A673 (cell line): ENCODE measurements at regions not wholly inside any gene's neighbourhood (a gene's known extent, or its start where the extent isn't known, plus 50 kb on each side); places are given as distances from the start of the nearest gene placed in this dataset.

Experiments
- BruUV-seq: library from RNA; stranded (reverse); fragments of 400-500 nt; replicated peaks from 2 replicates; lab custom pipeline; 2021; lab: Mats Ljungman, UMichigan
- CTCF ChIA-PET: fragments of 300-600 bp; sonication (Branson Sonifier 250); formaldehyde crosslinking; loops from one replicate; lab custom pipeline; 2022; ENCODE audit warnings: antibody characterized with exemption; lab: Charles Lee
- POLR2A ChIA-PET: fragments of 300-600 bp; sonication (Branson Sonifier 250); formaldehyde crosslinking; loops from one replicate; lab custom pipeline; 2022; ENCODE audit warnings: antibody characterized with exemption; ENCODE audit not compliant: low non-redundant PET; lab: Charles Lee
- DNase-seq: peaks from one replicate; pipeline ENCODE4 v3.0.0-alpha.2; 2015; ENCODE audit warnings: low spot score
- H3K27ac ChIP-seq: fragments of 200-600 bp; sonication (generic); 2 replicates; pipeline ENCODE4 v1.5.1; 2016; ENCODE audit warnings: mixed run types, low read depth, mild to moderate bottlenecking, mixed read lengths, antibody characterized with exemption, low read length; ENCODE audit not compliant: poor library complexity, severe bottlenecking
- H3K27me3 ChIP-seq: fragments of 200-600 bp; sonication (generic); replicated peaks from 2 replicates; pipeline ENCODE4 v1.6.1; 2017; ENCODE audit warnings: mixed run types, low read depth, mild to moderate bottlenecking, mixed read lengths, antibody characterized with exemption, low read length; ENCODE audit not compliant: insufficient read depth, poor library complexity
- H3K36me3 ChIP-seq: fragments of 200-600 bp; sonication (generic); 2 replicates; pipeline ENCODE4 v1.6.1; 2016; ENCODE audit warnings: mixed run types, mild to moderate bottlenecking, mixed read lengths, antibody characterized with exemption, low read length; ENCODE audit not compliant: insufficient read depth, poor library complexity, severe bottlenecking
- H3K4me1 ChIP-seq: fragments of 200-600 bp; sonication (generic); 2 replicates; pipeline ENCODE4 v1.6.1; 2017; ENCODE audit warnings: mixed run types, mild to moderate bottlenecking, mixed read lengths, antibody characterized with exemption, low read length; ENCODE audit not compliant: insufficient read depth, poor library complexity, severe bottlenecking
- H3K4me3 ChIP-seq: fragments of 200-600 bp; sonication (generic); 2 replicates; pipeline ENCODE4 v1.5.1; 2016; ENCODE audit warnings: low read depth, mixed run types, mild to moderate bottlenecking, mixed read lengths, low read length; ENCODE audit not compliant: poor library complexity, severe bottlenecking
- H3K9me3 ChIP-seq: fragments of 200-600 bp; sonication (generic); 2 replicates; pipeline ENCODE4 v1.6.1; 2016; ENCODE audit warnings: mixed run types, low read depth, mild to moderate bottlenecking, mixed read lengths, antibody characterized with exemption, low read length; ENCODE audit not compliant: poor library complexity, severe bottlenecking
- CTCF ChIP-seq: fragments of 300-800, 200-600 bp; sonication (generic); conservative IDR thresholded peaks from 2 replicates; pipeline ENCODE4 v1.5.1; 2017; ENCODE audit warnings: low read depth, mild to moderate bottlenecking, antibody characterized with exemption, low read length, moderate library complexity, mixed read lengths
- EZH2 ChIP-seq: fragments of 200-600 bp; sonication (generic); IDR thresholded peaks from 2 replicates; pipeline ENCODE4 v1.6.1; 2017; ENCODE audit warnings: borderline replicate concordance, low read depth, mild to moderate bottlenecking, mixed read lengths, antibody characterized with exemption, low read length; ENCODE audit not compliant: poor library complexity, severe bottlenecking
- intact Hi-C: fragments of 100-400 bp; cut with micrococcal nuclease; formaldehyde crosslinking; loops from one replicate; pipeline ENCODE4 v1.10.0; 2022; ENCODE audit not compliant: unreplicated experiment

- intact Hi-C loops = no loop called here
- BruUV-seq = no TSS peak
- H3K27me3 ChIP-seq = no peaks in the 10 kb centered on the region
- H3K9me3 ChIP-seq = no peaks in the 10 kb centered on the region
- CTCF ChIA-PET = no interaction called here
- no peaks in the 10 kb centered on the region for H3K4me1 ChIP-seq
- H3K4me3 ChIP-seq = no peak overlapping the region
- no peaks in the 10 kb centered on the region for H3K36me3 ChIP-seq
- POLR2A ChIA-PET = no interaction called here
- no peak overlapping the region for H3K27ac ChIP-seq
- TF ChIP-seq EZH2 (no peak), CTCF (no peak)
- DNase-seq = no peak
Measured at GRCh38 chr2:6401301-6401700, 464.4 kb downstream of the CMPK2 start.

GRCh38 chr2:6408057-6408456 lies 457.6 kb downstream of the CMPK2 start:
- no peaks in the 10 kb centered on the region for H3K4me1 ChIP-seq
- H3K36me3 ChIP-seq = no peaks in the 10 kb centered on the region
- ChIA-PET CTCF (no interaction called here), POLR2A (no interaction called here)
- H3K4me3 ChIP-seq = no peak overlapping the region
- DNase-seq = no peak
- no TSS peak for BruUV-seq
- TF ChIP-seq EZH2 = no peak
- no peak for TF ChIP-seq CTCF
- H3K27me3 ChIP-seq = no peaks in the 10 kb centered on the region
- H3K27ac ChIP-seq = no peak overlapping the region
- H3K9me3 ChIP-seq = no peaks in the 10 kb centered on the region
- intact Hi-C loops = no loop called here

- Histone ChIP-seq H3K27ac (no peak overlapping the region), H3K27me3 (no peaks in the 10 kb centered on the region), H3K4me1 (no peaks in the 10 kb centered on the region), H3K4me3 (no peak overlapping the region), H3K9me3 (no peaks in the 10 kb centered on the region), H3K36me3 (no peaks in the 10 kb centered on the region)
- intact Hi-C loops = no loop called here
- ChIA-PET POLR2A (interaction anchor here (0.5 kb wide), 1 partner anchor 60 kb away, joined by 3 read pairs; no protein-coding TSS in a partner anchor), CTCF (no interaction called here)
- no TSS peak for BruUV-seq
- DNase-seq = no peak
- no peak for TF ChIP-seq EZH2
- no peak for TF ChIP-seq CTCF
Measured at GRCh38 chr2:6410313-6410712, 455.4 kb downstream of the CMPK2 start.
